ENCODE measurements at regions not wholly inside any gene's neighbourhood (a gene's known extent, or its start where the extent isn't known, plus 50 kb on each side); places are given as distances from the start of the nearest gene placed in this dataset.

DNA sequence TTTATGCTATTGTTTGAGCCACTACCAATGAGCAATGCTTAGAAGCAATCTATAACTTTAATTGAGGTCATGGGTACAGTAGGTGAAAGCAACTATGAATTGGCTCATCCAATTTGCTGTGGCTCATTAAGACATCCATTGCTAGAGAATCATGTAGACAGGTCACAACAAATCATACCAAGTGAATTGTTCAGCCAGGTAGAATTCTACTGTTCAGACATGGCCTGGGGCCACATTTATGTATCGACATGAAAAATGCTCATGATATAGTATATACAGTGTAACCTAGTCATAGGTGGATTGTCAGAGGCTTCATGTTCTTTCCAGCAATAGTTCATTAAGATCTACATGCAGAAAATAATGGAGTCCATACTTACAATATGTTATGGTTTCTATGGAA is 633.7 kb upstream of the EYS start:
- TF ChIP-seq, protein P1, sequence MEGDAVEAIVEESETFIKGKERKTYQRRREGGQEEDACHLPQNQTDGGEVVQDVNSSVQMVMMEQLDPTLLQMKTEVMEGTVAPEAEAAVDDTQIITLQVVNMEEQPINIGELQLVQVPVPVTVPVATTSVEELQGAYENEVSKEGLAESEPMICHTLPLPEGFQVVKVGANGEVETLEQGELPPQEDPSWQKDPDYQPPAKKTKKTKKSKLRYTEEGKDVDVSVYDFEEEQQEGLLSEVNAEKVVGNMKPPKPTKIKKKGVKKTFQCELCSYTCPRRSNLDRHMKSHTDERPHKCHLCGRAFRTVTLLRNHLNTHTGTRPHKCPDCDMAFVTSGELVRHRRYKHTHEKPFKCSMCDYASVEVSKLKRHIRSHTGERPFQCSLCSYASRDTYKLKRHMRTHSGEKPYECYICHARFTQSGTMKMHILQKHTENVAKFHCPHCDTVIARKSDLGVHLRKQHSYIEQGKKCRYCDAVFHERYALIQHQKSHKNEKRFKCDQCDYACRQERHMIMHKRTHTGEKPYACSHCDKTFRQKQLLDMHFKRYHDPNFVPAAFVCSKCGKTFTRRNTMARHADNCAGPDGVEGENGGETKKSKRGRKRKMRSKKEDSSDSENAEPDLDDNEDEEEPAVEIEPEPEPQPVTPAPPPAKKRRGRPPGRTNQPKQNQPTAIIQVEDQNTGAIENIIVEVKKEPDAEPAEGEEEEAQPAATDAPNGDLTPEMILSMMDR (IDR thresholded peaks at IDR 0.05; ENCODE audit: extremely low read depth in 1 of 2, insufficient read depth in 1 of 2, low read depth in 1 of 2, low read length in 2 of 2): no peak
- TF ChIP-seq POLR2A (IDR thresholded peaks at IDR 0.05; ENCODE audit: low read depth, low read length): no peak
- TF ChIP-seq FOS (IDR thresholded peaks at IDR 0.05; ENCODE audit: borderline replicate concordance, insufficient read depth, low read length): no peak
- no peak for TF ChIP-seq EZH2 (IDR thresholded peaks at IDR 0.05; ENCODE audit: borderline replicate concordance, low read depth, low read length, severe bottlenecking)
- TF ChIP-seq, protein P2, sequence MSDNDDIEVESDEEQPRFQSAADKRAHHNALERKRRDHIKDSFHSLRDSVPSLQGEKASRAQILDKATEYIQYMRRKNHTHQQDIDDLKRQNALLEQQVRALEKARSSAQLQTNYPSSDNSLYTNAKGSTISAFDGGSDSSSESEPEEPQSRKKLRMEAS (IDR thresholded peaks at IDR 0.05; ENCODE audit: insufficient read depth, insufficient read length): no peak
- TF ChIP-seq POLR2AphosphoS5 (IDR thresholded peaks at IDR 0.05; ENCODE audit: insufficient read depth, low read depth, low read length): no peak
- TF ChIP-seq JUN (IDR thresholded peaks at IDR 0.05; ENCODE audit: borderline replicate concordance, insufficient read depth, insufficient read length, low read depth): no peak
- TF ChIP-seq GATA2 (IDR thresholded peaks at IDR 0.05; ENCODE audit: insufficient read depth, insufficient read length, low read depth, low read length): no peak

Data from endothelial cell of umbilical vein (primary cell).